IMR-90 (cell line): ENCODE measurements at regions not wholly inside any gene's neighbourhood (a gene's known extent, or its start where the extent isn't known, plus 50 kb on each side); places are given as distances from the start of the nearest gene placed in this dataset.

Experiments
- ATAC-seq: fragments of 200-7000 bp; cut with Tn5 transposase; 2 replicates; pipeline ENCODE4 v1.9.1; 2020; ENCODE audit warnings: low read depth, mild to moderate bottlenecking, moderate library complexity
- BruUV-seq: library from RNA; stranded (reverse); fragments of 400-500 nt; replicated peaks from 2 replicates; lab custom pipeline; 2021; lab: Mats Ljungman, UMichigan
- CTCF ChIA-PET: fragments of 300-600 bp; formaldehyde crosslinking; extraction: SDS; loops from one replicate; lab custom pipeline; 2021; ENCODE audit warnings: antibody characterized with exemption; lab: Yijun Ruan, JAX
- POLR2A ChIA-PET: fragments of 300-600 bp; sonication (Branson Sonifier 250); formaldehyde crosslinking; loops from one replicate; lab custom pipeline; 2022; ENCODE audit warnings: antibody characterized with exemption; ENCODE audit not compliant: unreplicated experiment; lab: Charles Lee
- DNase-seq: peaks from one replicate; pipeline ENCODE4 v3.0.0; 2013
- H2AFZ ChIP-seq: replicated peaks from 2 replicates; pipeline ENCODE3; 2013; ENCODE audit warnings: low read length, mild to moderate bottlenecking; ENCODE audit not compliant: poor library complexity
- H2AK5ac ChIP-seq: 2 replicates; pipeline ENCODE4 v1.6.1; 2013; ENCODE audit warnings: low read depth, low read length, inconsistent platforms
- H2AK9ac ChIP-seq: replicated peaks from 2 replicates; pipeline ENCODE3; 2013; ENCODE audit warnings: mild to moderate bottlenecking, low read depth, low read length, moderate library complexity; ENCODE audit not compliant: poor library complexity
- H2BK120ac ChIP-seq: 2 replicates; pipeline ENCODE4 v1.6.1; 2013; ENCODE audit warnings: low read depth, low read length, inconsistent platforms
- H2BK15ac ChIP-seq: 3 replicates; pipeline ENCODE4 v1.6.1; 2013; ENCODE audit warnings: low read depth, low read length, inconsistent platforms
- H2BK20ac ChIP-seq: 2 replicates; pipeline ENCODE4 v1.6.1; 2013; ENCODE audit warnings: low read depth, mild to moderate bottlenecking, inconsistent platforms, low read length, moderate library complexity
- H2BK5ac ChIP-seq: 2 replicates; pipeline ENCODE4 v1.6.1; 2013; ENCODE audit warnings: mild to moderate bottlenecking, low read depth, low read length, inconsistent platforms; ENCODE audit not compliant: poor library complexity, severe bottlenecking
- H3K14ac ChIP-seq: replicated peaks from 2 replicates; pipeline ENCODE4 v1.6.1; 2013; ENCODE audit warnings: low read depth, low read length, inconsistent platforms
- H3K18ac ChIP-seq: 2 replicates; pipeline ENCODE4 v1.6.1; 2013; ENCODE audit warnings: low read depth, low read length, control low read depth
- H3K23ac ChIP-seq: 2 replicates; pipeline ENCODE4 v1.6.1; 2013; ENCODE audit warnings: low read depth, low read length, inconsistent platforms
- H3K27ac ChIP-seq: 2 replicates; pipeline ENCODE4 v1.5.1; 2013; ENCODE audit warnings: mild to moderate bottlenecking, control low read depth, low read length; ENCODE audit not compliant: insufficient read depth
- H3K27me3 ChIP-seq: 2 replicates; pipeline ENCODE4 v1.6.1; 2013; ENCODE audit warnings: low read length; ENCODE audit not compliant: control insufficient read depth, insufficient read depth
- H3K36me3 ChIP-seq: 2 replicates; pipeline ENCODE4 v1.6.1; 2013; ENCODE audit warnings: low read length, mixed read lengths; ENCODE audit not compliant: control insufficient read depth, insufficient read depth
- H3K4ac ChIP-seq: 2 replicates; pipeline ENCODE4 v1.6.1; 2013; ENCODE audit warnings: low read depth, low read length, inconsistent platforms
- H3K4me1 ChIP-seq: 2 replicates; pipeline ENCODE4 v1.6.1; 2013; ENCODE audit warnings: low read length, mixed read lengths; ENCODE audit not compliant: control insufficient read depth, insufficient read depth
- H3K4me2 ChIP-seq: 2 replicates; pipeline ENCODE4 v1.6.1; 2013; ENCODE audit warnings: low read depth, mild to moderate bottlenecking, control low read depth, low read length, moderate library complexity
- H3K4me3 ChIP-seq: 2 replicates; pipeline ENCODE4 v1.5.1; 2013; ENCODE audit warnings: low read depth, mild to moderate bottlenecking, control low read depth, low read length, moderate library complexity; ENCODE audit not compliant: insufficient read depth
- H3K56ac ChIP-seq: 2 replicates; pipeline ENCODE4 v1.6.1; 2013; ENCODE audit warnings: low read length, inconsistent platforms; ENCODE audit not compliant: insufficient read depth; ENCODE audit errors: extremely low read depth
- H3K79me1 ChIP-seq, 2 experiments: 2 replicates each; pipeline ENCODE4 v1.6.1; 2013; ENCODE audit warnings: low read length in 2 of 2, inconsistent platforms in 1 of 2, low read depth in 1 of 2
- H3K9ac ChIP-seq: 2 replicates; pipeline ENCODE4 v1.6.1; 2013; ENCODE audit warnings: low read depth, low read length, control low read depth
- H3K9me1 ChIP-seq: 2 replicates; pipeline ENCODE4 v1.6.1; 2013; ENCODE audit warnings: low read length, inconsistent platforms; ENCODE audit not compliant: insufficient read depth
- H3K9me3 ChIP-seq: 2 replicates; pipeline ENCODE4 v1.6.1; 2013; ENCODE audit warnings: low read length; ENCODE audit not compliant: control insufficient read depth, insufficient read depth
- H4K20me1 ChIP-seq: 2 replicates; pipeline ENCODE4 v1.6.1; 2013; ENCODE audit warnings: low read length, inconsistent platforms; ENCODE audit not compliant: insufficient read depth
- H4K5ac ChIP-seq: 2 replicates; pipeline ENCODE4 v1.6.1; 2013; ENCODE audit warnings: mild to moderate bottlenecking, low read depth, low read length, control low read depth
- H4K8ac ChIP-seq, 2 experiments: 2 replicates each; pipeline ENCODE4 v1.6.1; 2013; ENCODE audit warnings: low read depth in 2 of 2, low read length in 2 of 2, control low read depth in 1 of 2, inconsistent platforms in 1 of 2
- H4K91ac ChIP-seq: 2 replicates; pipeline ENCODE4 v1.6.1; 2013; ENCODE audit warnings: low read depth, low read length, inconsistent platforms; ENCODE audit not compliant: insufficient read depth
- CEBPB ChIP-seq: IDR thresholded peaks from 2 replicates; pipeline ENCODE4 v1.6.1; 2012; ENCODE audit warnings: low read depth, low read length, improper control_type of control experiment
- CHD1 ChIP-seq: IDR thresholded peaks from 2 replicates; pipeline ENCODE4 v1.6.1; 2012; ENCODE audit warnings: low read depth, low read length, improper control_type of control experiment
- FOS ChIP-seq: fragments of 150-350 bp; IDR thresholded peaks from 2 replicates; pipeline ENCODE4 v1.6.1; 2016; ENCODE audit warnings: low read depth, low read length
- MAFK ChIP-seq: IDR thresholded peaks from 2 replicates; pipeline ENCODE4 v1.6.1; 2012; ENCODE audit warnings: low read depth, low read length, improper control_type of control experiment
- MAZ ChIP-seq: IDR thresholded peaks from 2 replicates; pipeline ENCODE4 v1.6.1; 2012; ENCODE audit warnings: low read depth, mild to moderate bottlenecking, low read length, improper control_type of control experiment, moderate library complexity, borderline replicate concordance
- MXI1 ChIP-seq: IDR thresholded peaks from 2 replicates; pipeline ENCODE4 v1.6.1; 2012; ENCODE audit warnings: low read depth, mild to moderate bottlenecking, low read length, moderate library complexity, borderline replicate concordance
- NFE2L2 ChIP-seq: fragments of 150-350 bp; IDR thresholded peaks from 2 replicates; pipeline ENCODE4 v1.6.1; 2016; ENCODE audit warnings: low read depth, mild to moderate bottlenecking, low read length
- POLR2A ChIP-seq: IDR thresholded peaks from 2 replicates; pipeline ENCODE4 v1.6.1; 2012; ENCODE audit warnings: mild to moderate bottlenecking, low read depth, low read length
- RAD21 ChIP-seq: IDR thresholded peaks from 2 replicates; pipeline ENCODE4 v1.6.1; 2012; ENCODE audit warnings: low read length, improper control_type of control experiment
- RCOR1 ChIP-seq: IDR thresholded peaks from 2 replicates; pipeline ENCODE4 v1.6.1; 2012; ENCODE audit warnings: mild to moderate bottlenecking, low read length, improper control_type of control experiment; ENCODE audit not compliant: insufficient replicate concordance
- RFX5 ChIP-seq: IDR thresholded peaks from 2 replicates; pipeline ENCODE4 v1.8.0; 2012; ENCODE audit warnings: low read depth, mild to moderate bottlenecking, low read length, moderate library complexity
- SMC3 ChIP-seq: fragments of 150-350 bp; IDR thresholded peaks from 2 replicates; pipeline ENCODE4 v1.6.1; 2016; ENCODE audit warnings: low read depth, mild to moderate bottlenecking, antibody characterized with exemption, low read length, moderate library complexity
- WGBS, 2 experiments: methylation state at CpG; one replicate each; pipeline versions ENCODE4 v1.1.5 to v1.1.7; 2013; ENCODE audit warnings: missing lambda C conversion rate in 2 of 2; ENCODE audit not compliant: insufficient read length in 1 of 2; ENCODE audit errors: extremely low coverage in 2 of 2; 5-methylcytosine and 5-hydroxymethylcytosine counted together
- dilution Hi-C: fragments of 300-500 bp; cut with HindIII; formaldehyde crosslinking; loops from one replicate; pipeline ENCODE4 v1.14.3; 2018; ENCODE audit warnings: low sequenced_read_pairs; ENCODE audit not compliant: unreplicated experiment
- in situ Hi-C: fragments of 300-500 bp; cut with MboI; formaldehyde crosslinking; loops from 3 replicates; pipeline ENCODE4 v1.14.3; 2019; ENCODE audit warnings: low sequenced_read_pairs, inconsistent platforms, mixed read lengths
- intact Hi-C: fragments of 100-400 bp; cut with micrococcal nuclease; formaldehyde crosslinking; loops from 2 replicates; pipeline ENCODE4 v1.10.0; 2022
- TF ChIP-seq, protein P1 (sequence below): conservative IDR thresholded peaks from 2 replicates; pipeline ENCODE4 v1.5.1; 2012; ENCODE audit warnings: mild to moderate bottlenecking, low read depth, low read length, improper control_type of control experiment
- TF ChIP-seq, protein P2 (sequence below): fragments of 150-350 bp; IDR thresholded peaks from 2 replicates; pipeline ENCODE4 v1.6.1; 2016; ENCODE audit warnings: low read depth, mild to moderate bottlenecking, low read length, moderate library complexity, borderline replicate concordance
- TF ChIP-seq, protein P3 (sequence below): fragments of 150-350 bp; IDR thresholded peaks from 2 replicates; pipeline ENCODE4 v1.6.1; 2017; ENCODE audit warnings: mild to moderate bottlenecking, antibody characterized with exemption, low read length, low read depth

DNA sequence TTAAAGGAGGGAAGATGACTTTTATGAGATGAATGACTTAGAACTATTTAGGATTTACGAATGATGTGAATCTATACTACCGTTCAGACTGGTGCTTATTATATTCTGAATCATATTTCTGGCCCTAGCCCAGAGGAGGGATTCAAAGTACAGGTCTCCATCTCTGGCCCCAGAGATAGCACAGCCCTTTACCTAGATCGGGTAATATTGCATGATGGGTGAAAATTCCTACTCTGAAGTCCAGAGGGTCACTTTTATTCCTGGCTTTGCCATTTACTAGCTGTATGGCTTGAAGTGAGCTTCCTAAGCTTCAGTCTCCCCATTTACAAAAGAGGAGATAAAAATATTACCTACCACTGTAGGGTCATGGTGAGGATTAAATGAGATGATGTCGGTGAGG lies 135.8 kb upstream of the OSR1 start:
- Histone ChIP-seq H3K36me3 (no peaks in the 10 kb centered on the region), H3K27ac (no peak overlapping the region), H4K20me1 (no peaks in the 10 kb centered on the region), H2BK5ac (no peak overlapping the region), H2AFZ (no peak overlapping the region), H3K4me3 (no peak overlapping the region), H2BK20ac (no peak overlapping the region), H3K9me1 (no peaks in the 10 kb centered on the region), H3K56ac (no peak overlapping the region), H3K9ac (no peak overlapping the region), H3K4me1 (no peaks in the 10 kb centered on the region), H3K4me2 (no peak overlapping the region), H3K14ac (no peak overlapping the region), H2AK9ac (no peak overlapping the region), H3K4ac (no peak overlapping the region), H3K9me3 (no peaks in the 10 kb centered on the region), H3K27me3 (peaks cover 7% of the 10 kb centered on the region), H3K79me1 (no peaks in the 10 kb centered on the region), H2BK120ac (no peak overlapping the region), H4K8ac (no peak overlapping the region), H4K5ac (no peak overlapping the region), H4K91ac (no peak overlapping the region), H2AK5ac (no peak overlapping the region), H2BK15ac (no peak overlapping the region), H3K18ac (no peak overlapping the region), H3K23ac (no peak overlapping the region)
- TF ChIP-seq MXI1 (no peak), MAFK (no peak), RCOR1 (no peak), SMC3 (no peak), MAZ (no peak), NFE2L2 (no peak), RFX5 (no peak), CHD1 (no peak), RAD21 (no peak), FOS (no peak), CEBPB (no peak), POLR2A (no peak)
- TF ChIP-seq, protein P1, sequence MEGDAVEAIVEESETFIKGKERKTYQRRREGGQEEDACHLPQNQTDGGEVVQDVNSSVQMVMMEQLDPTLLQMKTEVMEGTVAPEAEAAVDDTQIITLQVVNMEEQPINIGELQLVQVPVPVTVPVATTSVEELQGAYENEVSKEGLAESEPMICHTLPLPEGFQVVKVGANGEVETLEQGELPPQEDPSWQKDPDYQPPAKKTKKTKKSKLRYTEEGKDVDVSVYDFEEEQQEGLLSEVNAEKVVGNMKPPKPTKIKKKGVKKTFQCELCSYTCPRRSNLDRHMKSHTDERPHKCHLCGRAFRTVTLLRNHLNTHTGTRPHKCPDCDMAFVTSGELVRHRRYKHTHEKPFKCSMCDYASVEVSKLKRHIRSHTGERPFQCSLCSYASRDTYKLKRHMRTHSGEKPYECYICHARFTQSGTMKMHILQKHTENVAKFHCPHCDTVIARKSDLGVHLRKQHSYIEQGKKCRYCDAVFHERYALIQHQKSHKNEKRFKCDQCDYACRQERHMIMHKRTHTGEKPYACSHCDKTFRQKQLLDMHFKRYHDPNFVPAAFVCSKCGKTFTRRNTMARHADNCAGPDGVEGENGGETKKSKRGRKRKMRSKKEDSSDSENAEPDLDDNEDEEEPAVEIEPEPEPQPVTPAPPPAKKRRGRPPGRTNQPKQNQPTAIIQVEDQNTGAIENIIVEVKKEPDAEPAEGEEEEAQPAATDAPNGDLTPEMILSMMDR, result no peak
- TF ChIP-seq, protein P2, sequence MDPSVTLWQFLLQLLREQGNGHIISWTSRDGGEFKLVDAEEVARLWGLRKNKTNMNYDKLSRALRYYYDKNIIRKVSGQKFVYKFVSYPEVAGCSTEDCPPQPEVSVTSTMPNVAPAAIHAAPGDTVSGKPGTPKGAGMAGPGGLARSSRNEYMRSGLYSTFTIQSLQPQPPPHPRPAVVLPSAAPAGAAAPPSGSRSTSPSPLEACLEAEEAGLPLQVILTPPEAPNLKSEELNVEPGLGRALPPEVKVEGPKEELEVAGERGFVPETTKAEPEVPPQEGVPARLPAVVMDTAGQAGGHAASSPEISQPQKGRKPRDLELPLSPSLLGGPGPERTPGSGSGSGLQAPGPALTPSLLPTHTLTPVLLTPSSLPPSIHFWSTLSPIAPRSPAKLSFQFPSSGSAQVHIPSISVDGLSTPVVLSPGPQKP, result no peak
- TF ChIP-seq, protein P3, sequence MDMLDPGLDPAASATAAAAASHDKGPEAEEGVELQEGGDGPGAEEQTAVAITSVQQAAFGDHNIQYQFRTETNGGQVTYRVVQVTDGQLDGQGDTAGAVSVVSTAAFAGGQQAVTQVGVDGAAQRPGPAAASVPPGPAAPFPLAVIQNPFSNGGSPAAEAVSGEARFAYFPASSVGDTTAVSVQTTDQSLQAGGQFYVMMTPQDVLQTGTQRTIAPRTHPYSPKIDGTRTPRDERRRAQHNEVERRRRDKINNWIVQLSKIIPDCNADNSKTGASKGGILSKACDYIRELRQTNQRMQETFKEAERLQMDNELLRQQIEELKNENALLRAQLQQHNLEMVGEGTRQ, result no peak
- dilution Hi-C loops, result no loop called here
- POLR2A ChIA-PET, result no interaction called here
- intact Hi-C loops, result no loop called here
- ATAC-seq, result no peak
- no peak for DNase-seq
- in situ Hi-C loops, result no loop called here
- CTCF ChIA-PET, result interaction anchor here (0.9 kb wide), 1 partner anchor 125 kb away, joined by 3 read pairs; no protein-coding TSS in a partner anchor
- no CpG with 5 or more reads among the region's 4 CpGs for WGBS, 2 experiments
- no TSS peak for BruUV-seq
